Right lobe of liver (tissue), 4 donors: ENCODE measurements at regions not wholly inside any gene's neighbourhood (a gene's known extent, or its start where the extent isn't known, plus 50 kb on each side); places are given as distances from the start of the nearest gene placed in this dataset.

ENCODE experiments used
- CTCF ChIP-seq, 4 donors: fragments of 200-600 bp in 3 of 4; fragments of 450-650 bp in 1 of 4; IDR thresholded peaks; one replicate each; pipeline versions ENCODE4 v1.5.1 to v1.8.0; 2016 to 2022; ENCODE audit warnings: antibody characterized with exemption in 4 of 4, mild to moderate bottlenecking in 2 of 4
- POLR2A ChIP-seq: fragments of 450-650 bp; IDR thresholded peaks from one replicate; pipeline ENCODE4 v1.6.1; 2017; ENCODE audit warnings: antibody characterized with exemption, mild to moderate bottlenecking
- donor health status: DM: no; HTN: no; CAD: no.
- donor health status: DM: no; HTN: no; CAD: no.
- donor health status: DM: no; HTN: yes; CAD: no.

- no peak for TF ChIP-seq CTCF (IDR thresholded peaks at IDR 0.05)
- TF ChIP-seq POLR2A: no peak
Measured at GRCh38 chr3:5331567-5332269, 144.2 kb downstream of the EDEM1 start.
